Keratinocyte (primary cell): ENCODE measurements at regions not wholly inside any gene's neighbourhood (a gene's known extent, or its start where the extent isn't known, plus 50 kb on each side); places are given as distances from the start of the nearest gene placed in this dataset.

Source experiments
- DNase-seq: peaks from one replicate; pipeline ENCODE4 v3.0.0-alpha.2; 2011; ENCODE audit warnings: low read depth, missing footprints, low spot score
- FAIRE-seq: peaks from 2 replicates; lab custom pipeline; 2011; peaks lifted over from hg19 to GRCh38; lab: Jason Lieb, UNC
- H2AFZ ChIP-seq: 2 replicates; pipeline ENCODE4 v1.6.0; 2012; ENCODE audit warnings: low read length, control low read depth, inconsistent platforms; ENCODE audit not compliant: control insufficient read depth
- H3K27ac ChIP-seq: 2 replicates; pipeline ENCODE4 v1.5.1; 2011; ENCODE audit warnings: low read length; ENCODE audit not compliant: control insufficient read depth, insufficient read depth
- H3K27me3 ChIP-seq: 3 replicates; pipeline ENCODE4 v1.6.0; 2011; ENCODE audit warnings: low read length; ENCODE audit not compliant: control insufficient read depth, insufficient read depth; ENCODE audit errors: extremely low read depth
- H3K36me3 ChIP-seq, 2 experiments: 2 replicates in 1 of 2; 3 replicates in 1 of 2; pipeline ENCODE4 v1.5.1; 2011; ENCODE audit warnings: low read length in 2 of 2, mild to moderate bottlenecking in 1 of 2; ENCODE audit not compliant: control insufficient read depth in 2 of 2, insufficient read depth in 2 of 2; ENCODE audit errors: extremely low read depth in 1 of 2
- H3K4me1 ChIP-seq: 3 replicates; pipeline ENCODE4 v1.5.1; 2011; ENCODE audit warnings: low read length; ENCODE audit not compliant: control insufficient read depth, insufficient read depth; ENCODE audit errors: extremely low read depth
- H3K4me2 ChIP-seq: 3 replicates; pipeline ENCODE4 v1.6.0; 2011; ENCODE audit warnings: low read depth, low read length; ENCODE audit not compliant: control insufficient read depth, insufficient read depth; ENCODE audit errors: extremely low read depth
- H3K4me3 ChIP-seq, 3 experiments: fragments of 200-600 bp in 1 of 3; sonication (generic) in 1 of 3; 2 replicates in 2 of 3; 3 replicates in 1 of 3; pipeline ENCODE4 v1.5.1; 2011 to 2016; ENCODE audit warnings: low read length in 3 of 3, mild to moderate bottlenecking in 3 of 3, control low read depth in 2 of 3, inconsistent platforms in 1 of 3, low read depth in 1 of 3, mixed read lengths in 1 of 3, mixed run types in 1 of 3, moderate library complexity in 1 of 3; ENCODE audit not compliant: control insufficient read depth in 2 of 3, insufficient read depth in 2 of 3; ENCODE audit errors: extremely low read depth in 1 of 3
- H3K79me2 ChIP-seq: 2 replicates; pipeline ENCODE4 v1.6.0; 2012; ENCODE audit warnings: low read length; ENCODE audit not compliant: control insufficient read depth, insufficient read depth
- H3K9ac ChIP-seq: 3 replicates; pipeline ENCODE4 v1.6.0; 2011; ENCODE audit warnings: low read length; ENCODE audit not compliant: control insufficient read depth, insufficient read depth; ENCODE audit errors: extremely low read depth
- H3K9me1 ChIP-seq: 3 replicates; pipeline ENCODE4 v1.6.0; 2011; ENCODE audit warnings: low read length; ENCODE audit not compliant: control insufficient read depth, insufficient read depth; ENCODE audit errors: extremely low read depth
- H3K9me3 ChIP-seq: 2 replicates; pipeline ENCODE4 v1.5.1; 2012; ENCODE audit warnings: low read depth, low read length; ENCODE audit not compliant: control insufficient read depth
- H4K20me1 ChIP-seq: 3 replicates; pipeline ENCODE4 v1.6.0; 2011; ENCODE audit warnings: low read length; ENCODE audit not compliant: control insufficient read depth, insufficient read depth; ENCODE audit errors: extremely low read depth
- EZH2 ChIP-seq: IDR thresholded peaks from one replicate; pipeline ENCODE4 v1.6.1; 2012; ENCODE audit warnings: inconsistent platforms, mild to moderate bottlenecking, low read length, moderate library complexity
- dilution Hi-C: fragments of 300-500 bp; cut with MboI; formaldehyde crosslinking; loops from one replicate; pipeline ENCODE4 v1.7.0; 2020; ENCODE audit warnings: low sequenced_read_pairs; ENCODE audit not compliant: extremely low pct_ligation_motif_present
- TF ChIP-seq, protein P1 (sequence below), 3 experiments: IDR thresholded peaks in 1 of 3; conservative IDR thresholded peaks in 1 of 3; optimal IDR thresholded peaks in 1 of 3; 2 replicates in 2 of 3; 3 replicates in 1 of 3; pipeline versions ENCODE3 to v1.5.1; 2011; ENCODE audit warnings: low read length in 3 of 3, mild to moderate bottlenecking in 3 of 3, moderate library complexity in 2 of 3, control low read depth in 1 of 3, inconsistent platforms in 1 of 3; ENCODE audit not compliant: insufficient read depth in 2 of 3; ENCODE audit errors: extremely low read depth in 1 of 3

DNA sequence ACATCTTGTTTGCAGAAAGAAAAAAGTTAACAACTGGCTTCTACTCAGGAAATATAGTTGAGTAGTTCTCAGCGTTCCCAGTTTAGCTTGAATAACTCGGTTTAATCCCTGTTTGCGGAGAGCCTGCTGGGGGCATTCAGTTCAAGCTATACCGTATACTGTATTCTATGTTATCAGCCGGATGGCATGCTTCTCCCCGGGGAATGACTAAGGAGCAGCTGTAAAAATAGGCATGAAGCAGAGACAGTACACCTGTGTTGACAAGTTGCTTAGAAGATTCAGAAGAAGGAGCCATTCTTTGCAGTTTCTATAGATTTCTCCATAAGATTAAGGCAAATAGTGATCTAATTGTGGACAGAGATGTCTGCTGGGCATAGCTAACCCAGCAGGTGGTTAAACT, 267.8 kb upstream of the NCAM2 start:
- H3K9me3 ChIP-seq = no peaks in the 10 kb centered on the region
- H3K9me1 ChIP-seq = no peaks in the 10 kb centered on the region
- no peaks in the 10 kb centered on the region for H3K79me2 ChIP-seq
- H3K9ac ChIP-seq = no peak overlapping the region
- no peaks in the 10 kb centered on the region for H3K36me3 ChIP-seq
- no peaks in the 10 kb centered on the region for H4K20me1 ChIP-seq
- no peak for FAIRE-seq
- H3K4me2 ChIP-seq = no peak overlapping the region
- no peaks in the 10 kb centered on the region for H3K4me1 ChIP-seq
- no peak for DNase-seq
- TF ChIP-seq EZH2 = no peak
- TF ChIP-seq, protein P1, sequence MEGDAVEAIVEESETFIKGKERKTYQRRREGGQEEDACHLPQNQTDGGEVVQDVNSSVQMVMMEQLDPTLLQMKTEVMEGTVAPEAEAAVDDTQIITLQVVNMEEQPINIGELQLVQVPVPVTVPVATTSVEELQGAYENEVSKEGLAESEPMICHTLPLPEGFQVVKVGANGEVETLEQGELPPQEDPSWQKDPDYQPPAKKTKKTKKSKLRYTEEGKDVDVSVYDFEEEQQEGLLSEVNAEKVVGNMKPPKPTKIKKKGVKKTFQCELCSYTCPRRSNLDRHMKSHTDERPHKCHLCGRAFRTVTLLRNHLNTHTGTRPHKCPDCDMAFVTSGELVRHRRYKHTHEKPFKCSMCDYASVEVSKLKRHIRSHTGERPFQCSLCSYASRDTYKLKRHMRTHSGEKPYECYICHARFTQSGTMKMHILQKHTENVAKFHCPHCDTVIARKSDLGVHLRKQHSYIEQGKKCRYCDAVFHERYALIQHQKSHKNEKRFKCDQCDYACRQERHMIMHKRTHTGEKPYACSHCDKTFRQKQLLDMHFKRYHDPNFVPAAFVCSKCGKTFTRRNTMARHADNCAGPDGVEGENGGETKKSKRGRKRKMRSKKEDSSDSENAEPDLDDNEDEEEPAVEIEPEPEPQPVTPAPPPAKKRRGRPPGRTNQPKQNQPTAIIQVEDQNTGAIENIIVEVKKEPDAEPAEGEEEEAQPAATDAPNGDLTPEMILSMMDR (optimal IDR thresholded peaks at IDR 0.05 in 1 of 3, IDR thresholded peaks at IDR 0.05 in 1 of 3, conservative IDR thresholded peaks at IDR 0.05 in 1 of 3; ENCODE audit: extremely low read depth in 1 of 3, insufficient read depth in 2 of 3, low read length in 3 of 3) = no peak
- no peak overlapping the region for H3K27ac ChIP-seq
- no peak overlapping the region for H2AFZ ChIP-seq
- no peak overlapping the region for H3K4me3 ChIP-seq
- dilution Hi-C loops = no loop called here
- H3K27me3 ChIP-seq = no peaks in the 10 kb centered on the region

DNA sequence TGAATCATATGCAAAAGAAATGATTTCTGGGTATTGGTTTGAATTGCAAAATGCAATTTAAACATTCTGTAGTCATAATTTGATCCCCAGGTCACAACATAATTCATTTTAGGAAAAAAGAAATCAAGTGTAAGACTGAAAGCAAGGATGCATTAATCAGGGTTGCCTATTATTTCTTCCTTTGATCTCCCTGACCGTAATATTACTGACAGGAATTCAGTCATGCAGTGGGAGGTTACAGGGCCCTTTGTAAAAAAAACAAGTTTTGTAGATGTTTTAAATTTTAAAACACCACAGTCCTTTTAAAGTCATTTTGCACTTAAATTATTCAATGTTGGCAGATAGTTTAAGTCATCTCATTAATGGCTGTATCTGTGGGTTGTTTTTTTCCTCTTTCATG, 263.0 kb upstream of the NCAM2 start:
- Histone ChIP-seq H3K4me3 (no peak overlapping the region), H3K27ac (no peak overlapping the region), H4K20me1 (no peaks in the 10 kb centered on the region), H3K9me3 (no peaks in the 10 kb centered on the region), H3K9me1 (no peaks in the 10 kb centered on the region), H3K4me2 (no peak overlapping the region), H3K27me3 (no peaks in the 10 kb centered on the region), H3K9ac (no peak overlapping the region), H2AFZ (no peak overlapping the region), H3K36me3 (no peaks in the 10 kb centered on the region), H3K4me1 (no peaks in the 10 kb centered on the region), H3K79me2 (no peaks in the 10 kb centered on the region)
- DNase-seq (no peak), FAIRE-seq (no peak)
- dilution Hi-C loops = no loop called here
- TF ChIP-seq, protein P1 (optimal IDR thresholded peaks at IDR 0.05 in 1 of 3, IDR thresholded peaks at IDR 0.05 in 1 of 3, conservative IDR thresholded peaks at IDR 0.05 in 1 of 3; ENCODE audit: extremely low read depth in 1 of 3, insufficient read depth in 2 of 3, low read length in 3 of 3) = no peak
- no peak for TF ChIP-seq EZH2
